GM23338 (cell line): ENCODE measurements at regions not wholly inside any gene's neighbourhood (a gene's known extent, or its start where the extent isn't known, plus 50 kb on each side); places are given as distances from the start of the nearest gene placed in this dataset.

ENCODE experiments used
- ATAC-seq: fragments of 200-7000 bp; cut with Tn5 transposase; 3 replicates; pipeline ENCODE4 v1.9.1; 2020
- DNase-seq: peaks from one replicate; pipeline ENCODE4 v3.0.0-alpha.2; 2015; ENCODE audit warnings: low spot score
- H2AFZ ChIP-seq: fragments of 200-600 bp; sonication (generic); 2 replicates; pipeline ENCODE4 v1.8.0; 2016; ENCODE audit warnings: antibody characterized with exemption, mild to moderate bottlenecking, moderate library complexity
- H3F3A ChIP-seq: fragments of 200-600 bp; sonication (generic); replicated peaks from 2 replicates; pipeline ENCODE4 v1.8.0; 2017; ENCODE audit warnings: antibody characterized with exemption, mixed run types, low read depth
- H3K27ac ChIP-seq: fragments of 200-600 bp; sonication (generic); 2 replicates; pipeline ENCODE4 v1.6.1; 2016; ENCODE audit warnings: low read depth
- H3K27me3 ChIP-seq: fragments of 200-600 bp; sonication (generic); 2 replicates; pipeline ENCODE4 v1.8.0; 2016; ENCODE audit warnings: mild to moderate bottlenecking, mixed run types, moderate library complexity; ENCODE audit not compliant: insufficient read depth
- H3K36me3 ChIP-seq: fragments of 200-600 bp; sonication (generic); 2 replicates; pipeline ENCODE4 v1.8.0; 2016; ENCODE audit warnings: mild to moderate bottlenecking; ENCODE audit not compliant: insufficient read depth
- H3K4me1 ChIP-seq: fragments of 200-600 bp; sonication (generic); 2 replicates; pipeline ENCODE4 v1.8.0; 2016; ENCODE audit warnings: mild to moderate bottlenecking, moderate library complexity; ENCODE audit not compliant: insufficient read depth
- H3K4me2 ChIP-seq: fragments of 200-600 bp; sonication (generic); 2 replicates; pipeline ENCODE4 v1.7.1; 2017; ENCODE audit warnings: mixed run types
- H3K4me3 ChIP-seq: fragments of 200-600 bp; sonication (generic); 2 replicates; pipeline ENCODE4 v1.6.1; 2016; ENCODE audit warnings: mixed run types
- H3K79me2 ChIP-seq: fragments of 200-600 bp; sonication (generic); replicated peaks from 2 replicates; pipeline ENCODE4 v1.8.0; 2017; ENCODE audit warnings: mild to moderate bottlenecking; ENCODE audit not compliant: insufficient read depth
- H3K9me2 ChIP-seq: fragments of 200-600 bp; sonication (generic); 2 replicates; pipeline ENCODE4 v1.8.0; 2017; ENCODE audit not compliant: insufficient read depth
- H4K20me1 ChIP-seq: fragments of 200-600 bp; sonication (generic); replicated peaks from 2 replicates; pipeline ENCODE4 v1.8.0; 2017; ENCODE audit warnings: mild to moderate bottlenecking; ENCODE audit not compliant: insufficient read depth
- H3K27ac Mint-ChIP-seq: 2 replicates; pipeline ENCODE4 v1.8.0; 2020; ENCODE audit warnings: inconsistent platforms, mild to moderate bottlenecking, moderate library complexity, mixed read lengths
- H3K27me3 Mint-ChIP-seq: 3 replicates; pipeline ENCODE4 v1.8.0; 2022; ENCODE audit warnings: low read depth, mild to moderate bottlenecking, moderate library complexity, mixed read lengths, inconsistent platforms; ENCODE audit not compliant: insufficient read depth, poor library complexity
- H3K36me3 Mint-ChIP-seq: 3 replicates; pipeline ENCODE4 v1.8.0; 2021; ENCODE audit warnings: low read depth, mild to moderate bottlenecking, inconsistent platforms, moderate library complexity, mixed read lengths
- H3K4me1 Mint-ChIP-seq: 3 replicates; pipeline ENCODE4 v1.8.0; 2020; ENCODE audit warnings: mild to moderate bottlenecking, inconsistent platforms, mixed read lengths
- H3K4me3 Mint-ChIP-seq: 3 replicates; pipeline ENCODE4 v1.8.0; 2021; ENCODE audit warnings: moderate library complexity, mild to moderate bottlenecking, inconsistent platforms, mixed read lengths
- H3K9me3 Mint-ChIP-seq: 3 replicates; pipeline ENCODE4 v1.8.0; 2020; ENCODE audit warnings: moderate library complexity, mild to moderate bottlenecking, inconsistent platforms, mixed read lengths
- CREB1 ChIP-seq: fragments of 250-450 bp; sonication (Bioruptor Pico); IDR thresholded peaks from 2 replicates; pipeline ENCODE4 v1.5.0; 2020; ENCODE audit warnings: low read depth, mild to moderate bottlenecking, moderate library complexity
- EZH2 ChIP-seq: fragments of 200-600 bp; sonication (generic); IDR thresholded peaks from one replicate; pipeline ENCODE4 v1.8.0; 2017; ENCODE audit warnings: antibody characterized with exemption, mild to moderate bottlenecking, low read depth; ENCODE audit not compliant: unreplicated experiment
- EZH2phosphoT487 ChIP-seq: fragments of 200-600 bp; sonication (generic); IDR thresholded peaks from one replicate; pipeline ENCODE4 v1.8.1; 2018; ENCODE audit warnings: antibody characterized with exemption; ENCODE audit not compliant: unreplicated experiment
- POLR2AphosphoS5 ChIP-seq: IDR thresholded peaks from 2 replicates; pipeline ENCODE4 v1.6.1; 2016; ENCODE audit warnings: antibody characterized with exemption, low read depth
- ZNF114 ChIP-seq: fragments of 250-450 bp; sonication (Bioruptor Pico); IDR thresholded peaks from 2 replicates; pipeline ENCODE4 v1.5.0; 2020; ENCODE audit warnings: mild to moderate bottlenecking, moderate library complexity
- TF ChIP-seq, protein P1 (sequence below): fragments of 250-450 bp; sonication (Bioruptor Pico); IDR thresholded peaks from 2 replicates; pipeline ENCODE4 v1.5.0; 2020; ENCODE audit warnings: mild to moderate bottlenecking, moderate library complexity
- TF ChIP-seq, protein P2 (sequence below): IDR thresholded peaks from one replicate; pipeline ENCODE4 v1.6.1; 2018; ENCODE audit warnings: antibody characterized with exemption; ENCODE audit not compliant: unreplicated experiment

DNA sequence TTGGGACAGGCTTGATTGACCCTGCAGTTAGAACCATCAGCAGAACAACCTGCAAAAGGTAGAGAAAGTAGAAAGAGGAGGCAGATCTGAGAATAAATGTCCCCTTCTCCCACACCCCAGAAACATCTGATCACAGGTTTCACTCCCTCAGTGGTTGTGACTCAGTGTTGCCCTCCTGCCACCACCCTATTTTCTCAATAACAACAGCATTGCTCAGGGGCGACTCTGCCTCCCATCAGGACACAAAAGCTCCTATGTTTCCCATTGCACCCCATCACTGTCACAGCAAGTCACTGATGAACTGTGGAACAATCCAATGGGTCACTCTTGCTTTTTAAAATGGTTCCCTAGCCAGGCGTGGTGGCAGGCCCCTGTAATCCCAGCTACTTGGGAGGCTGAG is 110.2 kb downstream of the RASSF10 start (continued):
- TF ChIP-seq, protein P1, sequence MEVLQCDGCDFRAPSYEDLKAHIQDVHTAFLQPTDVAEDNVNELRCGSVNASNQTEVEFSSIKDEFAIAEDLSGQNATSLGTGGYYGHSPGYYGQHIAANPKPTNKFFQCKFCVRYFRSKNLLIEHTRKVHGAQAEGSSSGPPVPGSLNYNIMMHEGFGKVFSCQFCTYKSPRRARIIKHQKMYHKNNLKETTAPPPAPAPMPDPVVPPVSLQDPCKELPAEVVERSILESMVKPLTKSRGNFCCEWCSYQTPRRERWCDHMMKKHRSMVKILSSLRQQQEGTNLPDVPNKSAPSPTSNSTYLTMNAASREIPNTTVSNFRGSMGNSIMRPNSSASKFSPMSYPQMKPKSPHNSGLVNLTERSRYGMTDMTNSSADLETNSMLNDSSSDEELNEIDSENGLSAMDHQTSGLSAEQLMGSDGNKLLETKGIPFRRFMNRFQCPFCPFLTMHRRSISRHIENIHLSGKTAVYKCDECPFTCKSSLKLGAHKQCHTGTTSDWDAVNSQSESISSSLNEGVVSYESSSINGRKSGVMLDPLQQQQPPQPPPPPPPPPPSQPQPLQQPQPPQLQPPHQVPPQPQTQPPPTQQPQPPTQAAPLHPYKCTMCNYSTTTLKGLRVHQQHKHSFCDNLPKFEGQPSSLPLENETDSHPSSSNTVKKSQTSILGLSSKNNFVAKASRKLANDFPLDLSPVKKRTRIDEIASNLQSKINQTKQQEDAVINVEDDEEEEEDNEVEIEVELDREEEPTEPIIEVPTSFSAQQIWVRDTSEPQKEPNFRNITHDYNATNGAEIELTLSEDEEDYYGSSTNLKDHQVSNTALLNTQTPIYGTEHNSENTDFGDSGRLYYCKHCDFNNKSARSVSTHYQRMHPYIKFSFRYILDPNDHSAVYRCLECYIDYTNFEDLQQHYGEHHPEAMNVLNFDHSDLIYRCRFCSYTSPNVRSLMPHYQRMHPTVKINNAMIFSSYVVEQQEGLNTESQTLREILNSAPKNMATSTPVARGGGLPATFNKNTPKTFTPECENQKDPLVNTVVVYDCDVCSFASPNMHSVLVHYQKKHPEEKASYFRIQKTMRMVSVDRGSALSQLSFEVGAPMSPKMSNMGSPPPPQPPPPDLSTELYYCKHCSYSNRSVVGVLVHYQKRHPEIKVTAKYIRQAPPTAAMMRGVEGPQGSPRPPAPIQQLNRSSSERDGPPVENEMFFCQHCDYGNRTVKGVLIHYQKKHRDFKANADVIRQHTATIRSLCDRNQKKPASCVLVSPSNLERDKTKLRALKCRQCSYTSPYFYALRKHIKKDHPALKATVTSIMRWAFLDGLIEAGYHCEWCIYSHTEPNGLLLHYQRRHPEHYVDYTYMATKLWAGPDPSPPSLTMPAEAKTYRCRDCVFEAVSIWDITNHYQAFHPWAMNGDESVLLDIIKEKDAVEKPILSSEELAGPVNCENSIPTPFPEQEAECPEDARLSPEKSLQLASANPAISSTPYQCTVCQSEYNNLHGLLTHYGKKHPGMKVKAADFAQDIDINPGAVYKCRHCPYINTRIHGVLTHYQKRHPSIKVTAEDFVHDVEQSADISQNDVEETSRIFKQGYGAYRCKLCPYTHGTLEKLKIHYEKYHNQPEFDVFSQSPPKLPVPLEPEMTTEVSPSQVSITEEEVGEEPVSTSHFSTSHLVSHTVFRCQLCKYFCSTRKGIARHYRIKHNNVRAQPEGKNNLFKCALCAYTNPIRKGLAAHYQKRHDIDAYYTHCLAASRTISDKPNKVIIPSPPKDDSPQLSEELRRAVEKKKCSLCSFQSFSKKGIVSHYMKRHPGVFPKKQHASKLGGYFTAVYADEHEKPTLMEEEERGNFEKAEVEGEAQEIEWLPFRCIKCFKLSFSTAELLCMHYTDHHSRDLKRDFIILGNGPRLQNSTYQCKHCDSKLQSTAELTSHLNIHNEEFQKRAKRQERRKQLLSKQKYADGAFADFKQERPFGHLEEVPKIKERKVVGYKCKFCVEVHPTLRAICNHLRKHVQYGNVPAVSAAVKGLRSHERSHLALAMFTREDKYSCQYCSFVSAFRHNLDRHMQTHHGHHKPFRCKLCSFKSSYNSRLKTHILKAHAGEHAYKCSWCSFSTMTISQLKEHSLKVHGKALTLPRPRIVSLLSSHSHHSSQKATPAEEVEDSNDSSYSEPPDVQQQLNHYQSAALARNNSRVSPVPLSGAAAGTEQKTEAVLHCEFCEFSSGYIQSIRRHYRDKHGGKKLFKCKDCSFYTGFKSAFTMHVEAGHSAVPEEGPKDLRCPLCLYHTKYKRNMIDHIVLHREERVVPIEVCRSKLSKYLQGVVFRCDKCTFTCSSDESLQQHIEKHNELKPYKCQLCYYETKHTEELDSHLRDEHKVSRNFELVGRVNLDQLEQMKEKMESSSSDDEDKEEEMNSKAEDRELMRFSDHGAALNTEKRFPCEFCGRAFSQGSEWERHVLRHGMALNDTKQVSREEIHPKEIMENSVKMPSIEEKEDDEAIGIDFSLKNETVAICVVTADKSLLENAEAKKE (CRISPR knock-in tag), result no peak
- no peak for TF ChIP-seq EZH2phosphoT487
- TF ChIP-seq, protein P2, sequence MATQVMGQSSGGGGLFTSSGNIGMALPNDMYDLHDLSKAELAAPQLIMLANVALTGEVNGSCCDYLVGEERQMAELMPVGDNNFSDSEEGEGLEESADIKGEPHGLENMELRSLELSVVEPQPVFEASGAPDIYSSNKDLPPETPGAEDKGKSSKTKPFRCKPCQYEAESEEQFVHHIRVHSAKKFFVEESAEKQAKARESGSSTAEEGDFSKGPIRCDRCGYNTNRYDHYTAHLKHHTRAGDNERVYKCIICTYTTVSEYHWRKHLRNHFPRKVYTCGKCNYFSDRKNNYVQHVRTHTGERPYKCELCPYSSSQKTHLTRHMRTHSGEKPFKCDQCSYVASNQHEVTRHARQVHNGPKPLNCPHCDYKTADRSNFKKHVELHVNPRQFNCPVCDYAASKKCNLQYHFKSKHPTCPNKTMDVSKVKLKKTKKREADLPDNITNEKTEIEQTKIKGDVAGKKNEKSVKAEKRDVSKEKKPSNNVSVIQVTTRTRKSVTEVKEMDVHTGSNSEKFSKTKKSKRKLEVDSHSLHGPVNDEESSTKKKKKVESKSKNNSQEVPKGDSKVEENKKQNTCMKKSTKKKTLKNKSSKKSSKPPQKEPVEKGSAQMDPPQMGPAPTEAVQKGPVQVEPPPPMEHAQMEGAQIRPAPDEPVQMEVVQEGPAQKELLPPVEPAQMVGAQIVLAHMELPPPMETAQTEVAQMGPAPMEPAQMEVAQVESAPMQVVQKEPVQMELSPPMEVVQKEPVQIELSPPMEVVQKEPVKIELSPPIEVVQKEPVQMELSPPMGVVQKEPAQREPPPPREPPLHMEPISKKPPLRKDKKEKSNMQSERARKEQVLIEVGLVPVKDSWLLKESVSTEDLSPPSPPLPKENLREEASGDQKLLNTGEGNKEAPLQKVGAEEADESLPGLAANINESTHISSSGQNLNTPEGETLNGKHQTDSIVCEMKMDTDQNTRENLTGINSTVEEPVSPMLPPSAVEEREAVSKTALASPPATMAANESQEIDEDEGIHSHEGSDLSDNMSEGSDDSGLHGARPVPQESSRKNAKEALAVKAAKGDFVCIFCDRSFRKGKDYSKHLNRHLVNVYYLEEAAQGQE, result no peak

DNA sequence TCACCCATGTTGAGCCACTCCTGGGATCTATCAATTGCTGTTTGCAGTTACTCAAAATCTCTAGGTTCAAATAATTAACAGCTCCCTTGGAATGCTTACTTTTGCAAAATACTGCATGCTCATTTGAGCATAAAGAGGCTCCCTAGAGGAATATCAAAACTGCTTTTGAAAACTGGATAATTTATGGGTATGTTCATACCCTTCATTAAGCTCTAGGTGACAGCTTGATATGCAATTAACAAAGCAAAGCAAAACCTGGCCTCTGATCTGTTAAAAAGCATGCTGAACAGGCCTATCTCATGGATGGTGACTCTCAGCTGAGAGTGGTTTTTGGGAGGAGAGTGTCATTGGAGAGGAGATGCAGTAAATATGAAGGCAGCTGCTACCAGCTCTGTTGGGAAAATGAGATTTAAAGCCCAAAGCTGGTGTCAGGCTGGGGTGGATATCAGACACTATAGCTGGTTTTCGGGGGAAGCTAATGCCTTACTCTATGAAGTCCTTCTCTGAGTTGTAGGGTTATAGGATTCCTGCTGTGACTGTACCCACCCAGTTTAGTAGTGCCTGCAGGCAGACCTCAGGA is 110.9 kb downstream of the RASSF10 start:
- ATAC-seq (no peak), DNase-seq (no peak)
- Histone ChIP-seq H3K27ac (no peak overlapping the region), H3K79me2 (no peaks in the 10 kb centered on the region), H3K4me1 (no peaks in the 10 kb centered on the region), H3K4me3 (no peak overlapping the region), H3K4me2 (no peak overlapping the region), H3K9me2 (no peaks in the 10 kb centered on the region), H3F3A (no peaks in the 10 kb centered on the region), H4K20me1 (no peaks in the 10 kb centered on the region), H3K27me3 (no peaks in the 10 kb centered on the region), H3K36me3 (peaks cover 10% of the 10 kb centered on the region; the same call in 1 of the 2 replicates), H2AFZ (no peak overlapping the region)
- Mint-ChIP-seq H3K9me3 (peaks cover 22% of the 10 kb centered on the region), H3K4me3 (no peak overlapping the region), H3K36me3 (peaks cover 3% of the 10 kb centered on the region; the same call in 2 of the 3 replicates), H3K27ac (no peak overlapping the region; the same call in 1 of the 2 replicates), H3K27me3 (no peaks in the 10 kb centered on the region), H3K4me1 (peaks cover 14% of the 10 kb centered on the region; the same call in 2 of the 3 replicates)
- TF ChIP-seq, protein P2, result no peak
- TF ChIP-seq POLR2AphosphoS5 (no peak), EZH2 (no peak), ZNF114 (CRISPR knock-in tag) (no peak), CREB1 (CRISPR knock-in tag) (no peak)
